NCI-H1092 treated with DMSO at 0.1 percent for 48 hours (cell line): ENCODE measurements at regions not wholly inside any gene's neighbourhood (a gene's known extent, or its start where the extent isn't known, plus 50 kb on each side); places are given as distances from the start of the nearest gene placed in this dataset.
A peak's percentile ranks its signal among the peaks of the same experiment; 100 is the strongest.

Experiments used
- DNase-seq: peaks from one replicate; lab custom pipeline; 2025; lab: John Stamatoyannopoulos, UW

DNA sequence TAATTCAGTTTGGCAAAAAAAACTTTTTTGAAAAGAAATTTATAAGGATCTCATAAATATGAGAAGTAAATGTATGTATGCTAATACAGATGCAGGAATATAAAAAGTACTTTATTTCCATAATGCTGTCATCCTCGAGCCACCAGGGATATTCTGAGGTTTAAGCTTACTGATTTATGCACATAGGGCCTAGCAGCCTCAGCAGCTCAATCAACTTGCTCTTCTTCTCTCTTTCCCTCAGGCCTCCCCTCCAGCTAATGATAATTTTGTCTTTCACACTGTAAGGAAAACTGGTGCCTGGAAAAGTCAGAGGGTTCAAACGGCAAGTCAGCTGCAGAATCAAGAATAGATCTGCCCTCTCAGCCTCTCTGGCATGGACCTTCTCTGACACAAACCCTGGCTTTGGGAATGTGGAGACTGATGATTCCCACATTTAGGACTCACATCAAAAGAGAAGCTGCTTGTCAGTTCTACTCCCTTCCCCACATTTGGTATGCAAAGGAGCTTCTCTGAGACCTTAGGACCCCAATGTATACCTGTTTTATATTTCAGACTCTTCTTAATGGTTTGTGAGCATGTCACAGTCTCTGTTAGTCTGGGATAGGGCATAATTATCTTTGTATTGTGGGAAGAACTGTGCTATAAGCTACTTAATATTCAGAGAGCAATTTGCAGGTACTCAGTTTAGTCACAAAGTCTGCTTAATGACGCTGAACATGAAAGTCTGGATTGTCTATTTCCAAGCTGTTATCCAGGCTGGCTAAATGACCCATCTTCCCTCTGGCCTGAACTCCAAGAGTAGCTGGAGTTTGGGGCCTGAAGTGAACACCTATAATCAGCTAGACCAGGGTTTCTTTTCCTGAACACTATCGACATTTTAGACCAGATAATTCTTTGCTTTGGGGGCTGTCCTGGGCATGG lies 52.1 kb upstream of the DIPK1A start:
- DNase-seq: no peak

DNA sequence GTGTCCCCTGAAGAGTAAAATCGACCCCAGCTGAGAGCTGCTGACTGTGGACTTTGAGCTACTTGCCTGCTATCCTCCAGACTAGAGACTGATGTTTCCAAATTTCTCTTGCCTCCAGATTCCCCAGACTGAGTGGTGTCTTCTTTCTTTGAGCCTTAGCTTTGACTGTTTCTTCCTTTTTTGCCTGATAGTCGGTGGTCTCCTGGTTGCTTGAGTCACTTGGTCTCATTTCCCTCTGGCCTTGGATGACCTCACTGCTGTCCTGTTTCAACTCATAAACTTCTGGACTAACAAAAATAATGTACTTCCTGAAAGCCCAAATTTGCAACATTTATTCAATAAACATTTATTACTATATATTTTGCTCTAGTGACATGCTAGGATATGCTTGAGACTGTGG lies 52.9 kb upstream of the DIPK1A start:
- no peak for DNase-seq

DNA sequence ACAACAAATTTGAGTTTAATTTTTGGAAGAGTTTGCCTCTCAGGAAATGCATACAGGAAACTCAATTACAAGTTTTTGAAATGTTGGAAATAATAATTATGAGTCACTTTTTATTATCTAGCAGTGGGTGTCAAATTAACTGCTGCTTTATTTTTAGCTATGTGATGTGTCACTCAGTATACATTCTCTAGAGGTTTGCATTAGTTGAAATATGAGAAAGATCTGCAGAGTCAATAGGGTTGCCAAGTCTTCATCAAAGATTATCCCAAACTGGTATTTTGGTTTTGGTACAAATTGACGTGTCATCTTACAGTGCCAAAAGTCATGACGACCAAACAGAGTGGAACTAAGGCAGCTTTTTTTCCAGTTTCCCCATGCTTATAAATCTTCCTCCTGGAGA lies 54.3 kb upstream of the DIPK1A start:
- no peak for DNase-seq

GRCh38 chr1:93016171-93016570 lies 54.9 kb upstream of the DIPK1A start:
- no peak for DNase-seq

- DNase-seq: peak; percentile 44
These were observed 57.4 kb upstream of the MTF2 start for GRCh38 chr1:93021539-93022134.

DNA sequence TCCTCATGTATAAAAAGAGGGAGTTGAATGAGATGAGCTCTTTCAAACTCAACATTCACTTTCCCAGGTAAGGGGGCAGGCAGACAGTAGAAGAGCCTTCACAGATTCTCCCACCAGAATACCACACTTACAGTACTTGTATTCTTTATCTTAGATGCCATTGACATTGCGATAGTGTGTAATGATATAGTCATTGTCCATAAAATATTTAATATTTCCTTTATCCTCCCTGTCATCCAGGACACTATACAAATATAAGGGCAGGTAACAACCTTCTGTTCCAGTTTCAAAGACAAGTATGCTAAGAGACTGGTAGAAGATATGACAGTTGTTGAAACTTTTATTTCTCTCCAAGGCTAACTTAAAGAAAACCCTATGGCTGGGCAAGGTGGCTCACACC lies 56.5 kb upstream of the MTF2 start:
- DNase-seq: no peak

DNA sequence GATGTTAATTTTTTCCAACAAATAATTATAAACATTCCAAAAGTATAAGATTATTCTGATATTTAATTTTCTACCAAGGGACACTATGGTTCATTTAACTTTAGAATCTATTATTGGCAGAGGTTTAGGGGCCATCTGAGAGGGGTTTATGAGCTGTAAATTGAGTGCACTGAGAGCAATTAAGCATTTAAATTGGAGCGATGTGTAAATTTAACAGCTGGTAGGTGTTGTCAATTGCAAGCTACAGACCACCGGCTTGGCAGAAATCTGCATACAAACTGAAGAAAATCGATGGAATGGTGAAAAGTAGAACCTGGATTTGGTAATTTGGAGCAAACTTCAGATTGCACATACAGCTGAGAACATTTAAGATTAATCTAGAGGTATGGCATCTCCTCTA lies 55.8 kb upstream of the MTF2 start:
- no peak for DNase-seq

- no peak for DNase-seq
These were observed 53.5 kb upstream of the MTF2 start for GRCh38 chr1:93025572-93025971.

- no peak for DNase-seq
These were observed 50.5 kb upstream of the MTF2 start for GRCh38 chr1:93028542-93028941.
